Astrocyte (in vitro differentiated cells and primary cell): ENCODE measurements at regions not wholly inside any gene's neighbourhood (a gene's known extent, or its start where the extent isn't known, plus 50 kb on each side); places are given as distances from the start of the nearest gene placed in this dataset.

Experiments used
- DNase-seq: peaks from one replicate; pipeline ENCODE4 v3.0.0-alpha.2; 2010; ENCODE audit warnings: low read depth
- FAIRE-seq: peaks from 2 replicates; lab custom pipeline; 2011; peaks lifted over from hg19 to GRCh38; lab: Jason Lieb, UNC
- H2AFZ ChIP-seq: 2 replicates; pipeline ENCODE4 v1.6.0; 2012; ENCODE audit warnings: low read depth, low read length, inconsistent platforms
- H3K27ac ChIP-seq: 2 replicates; pipeline ENCODE4 v1.5.1; 2011; ENCODE audit warnings: low read depth, low read length, inconsistent platforms
- H3K27me3 ChIP-seq: 2 replicates; pipeline ENCODE4 v1.6.0; 2011; ENCODE audit warnings: low read length, inconsistent platforms; ENCODE audit not compliant: insufficient read depth
- H3K36me3 ChIP-seq: 2 replicates; pipeline ENCODE4 v1.5.1; 2011; ENCODE audit warnings: low read length, inconsistent platforms; ENCODE audit not compliant: insufficient read depth
- H3K4me1 ChIP-seq: 2 replicates; pipeline ENCODE4 v1.5.1; 2011; ENCODE audit warnings: low read length, inconsistent platforms; ENCODE audit not compliant: insufficient read depth
- H3K4me2 ChIP-seq: 2 replicates; pipeline ENCODE4 v1.6.0; 2012; ENCODE audit warnings: low read length, inconsistent platforms
- H3K4me3 ChIP-seq: 2 replicates; pipeline ENCODE4 v1.5.1; 2011; ENCODE audit warnings: low read depth, mild to moderate bottlenecking, low read length, inconsistent platforms; ENCODE audit not compliant: insufficient read depth
- H3K79me2 ChIP-seq: 2 replicates; pipeline ENCODE4 v1.6.0; 2012; ENCODE audit warnings: mild to moderate bottlenecking, low read length, inconsistent platforms; ENCODE audit not compliant: insufficient read depth
- H3K9ac ChIP-seq: 2 replicates; pipeline ENCODE4 v1.6.0; 2012; ENCODE audit warnings: mild to moderate bottlenecking, low read length, inconsistent platforms
- H3K9me3 ChIP-seq: 2 replicates; pipeline ENCODE4 v1.5.1; 2012; ENCODE audit warnings: low read depth, mild to moderate bottlenecking, low read length, inconsistent platforms; ENCODE audit not compliant: insufficient read depth
- H4K20me1 ChIP-seq: 2 replicates; pipeline ENCODE4 v1.6.0; 2012; ENCODE audit warnings: low read length, inconsistent platforms; ENCODE audit not compliant: insufficient read depth
- H3K27ac Mint-ChIP-seq: one replicate; pipeline ENCODE4 v1.8.0; 2021; ENCODE audit warnings: mild to moderate bottlenecking, mixed read lengths; ENCODE audit not compliant: unreplicated experiment
- H3K27me3 Mint-ChIP-seq: one replicate; pipeline ENCODE4 v1.8.0; 2021; ENCODE audit warnings: low read depth, mixed read lengths; ENCODE audit not compliant: unreplicated experiment
- H3K36me3 Mint-ChIP-seq: one replicate; pipeline ENCODE4 v1.8.0; 2021; ENCODE audit warnings: low read depth, mixed read lengths; ENCODE audit not compliant: unreplicated experiment
- H3K4me1 Mint-ChIP-seq: one replicate; pipeline ENCODE4 v1.8.0; 2021; ENCODE audit warnings: low read depth, mixed read lengths; ENCODE audit not compliant: unreplicated experiment
- H3K4me3 Mint-ChIP-seq: one replicate; pipeline ENCODE4 v1.8.0; 2021; ENCODE audit warnings: mild to moderate bottlenecking, moderate library complexity, mixed read lengths; ENCODE audit not compliant: unreplicated experiment
- H3K9me3 Mint-ChIP-seq: one replicate; pipeline ENCODE4 v1.8.0; 2021; ENCODE audit warnings: mild to moderate bottlenecking, mixed read lengths; ENCODE audit not compliant: unreplicated experiment
- EZH2 ChIP-seq: IDR thresholded peaks from 2 replicates; pipeline ENCODE4 v1.6.1; 2012; ENCODE audit warnings: mild to moderate bottlenecking, low read length, inconsistent platforms; ENCODE audit not compliant: insufficient read depth
- TF ChIP-seq, protein P1 (sequence below): IDR thresholded peaks from 2 replicates; pipeline ENCODE4 v1.5.1; 2011; ENCODE audit warnings: low read depth, mild to moderate bottlenecking, inconsistent platforms, low read length, moderate library complexity; ENCODE audit not compliant: insufficient read depth

DNA sequence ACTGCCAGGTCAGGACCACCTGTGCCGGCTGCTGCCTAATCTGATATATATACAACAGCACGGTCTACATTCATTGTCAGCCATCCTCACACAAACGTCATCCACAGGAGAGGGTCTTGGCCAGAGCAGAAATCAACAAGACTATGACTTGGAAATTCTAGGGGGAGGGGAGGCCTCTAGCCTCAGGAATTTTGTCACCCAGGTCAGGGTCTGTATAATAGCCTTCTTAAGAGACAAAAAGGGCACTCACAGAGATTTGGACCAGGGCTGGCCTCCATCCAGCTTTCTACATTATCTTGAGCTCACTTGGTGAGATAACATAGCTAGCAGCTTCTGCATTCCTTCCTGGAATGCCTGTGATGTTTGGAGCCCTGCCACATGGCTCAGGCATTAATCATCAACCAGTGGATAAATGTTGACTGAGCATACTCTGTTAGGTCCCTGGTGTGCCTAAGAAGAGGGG lies 50.4 kb upstream of the CTIF start:
- Histone ChIP-seq H3K27ac (peak overlapping the region; percentile 23), H3K79me2 (no peaks in the 10 kb centered on the region), H4K20me1 (no peaks in the 10 kb centered on the region), H3K4me1 (peaks cover 25% of the 10 kb centered on the region), H3K9me3 (peaks cover 8% of the 10 kb centered on the region), H3K4me3 (no peak overlapping the region), H3K4me2 (peak overlapping the region; percentile 71), H3K36me3 (no peaks in the 10 kb centered on the region), H3K9ac (no peak overlapping the region), H2AFZ (no peak overlapping the region), H3K27me3 (no peaks in the 10 kb centered on the region)
- no peaks in the 10 kb centered on the region for H3K36me3 Mint-ChIP-seq
- peak; percentile 95 for DNase-seq
- FAIRE-seq, result peak; percentile 75
- H3K4me3 Mint-ChIP-seq, result peak overlapping the region; percentile 17
- TF ChIP-seq EZH2, result no peak
- TF ChIP-seq, protein P1, sequence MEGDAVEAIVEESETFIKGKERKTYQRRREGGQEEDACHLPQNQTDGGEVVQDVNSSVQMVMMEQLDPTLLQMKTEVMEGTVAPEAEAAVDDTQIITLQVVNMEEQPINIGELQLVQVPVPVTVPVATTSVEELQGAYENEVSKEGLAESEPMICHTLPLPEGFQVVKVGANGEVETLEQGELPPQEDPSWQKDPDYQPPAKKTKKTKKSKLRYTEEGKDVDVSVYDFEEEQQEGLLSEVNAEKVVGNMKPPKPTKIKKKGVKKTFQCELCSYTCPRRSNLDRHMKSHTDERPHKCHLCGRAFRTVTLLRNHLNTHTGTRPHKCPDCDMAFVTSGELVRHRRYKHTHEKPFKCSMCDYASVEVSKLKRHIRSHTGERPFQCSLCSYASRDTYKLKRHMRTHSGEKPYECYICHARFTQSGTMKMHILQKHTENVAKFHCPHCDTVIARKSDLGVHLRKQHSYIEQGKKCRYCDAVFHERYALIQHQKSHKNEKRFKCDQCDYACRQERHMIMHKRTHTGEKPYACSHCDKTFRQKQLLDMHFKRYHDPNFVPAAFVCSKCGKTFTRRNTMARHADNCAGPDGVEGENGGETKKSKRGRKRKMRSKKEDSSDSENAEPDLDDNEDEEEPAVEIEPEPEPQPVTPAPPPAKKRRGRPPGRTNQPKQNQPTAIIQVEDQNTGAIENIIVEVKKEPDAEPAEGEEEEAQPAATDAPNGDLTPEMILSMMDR, result no peak
- H3K27ac Mint-ChIP-seq, result peak overlapping the region; percentile 37
- no peaks in the 10 kb centered on the region for H3K27me3 Mint-ChIP-seq
- peaks cover 4% of the 10 kb centered on the region for H3K9me3 Mint-ChIP-seq
- H3K4me1 Mint-ChIP-seq, result peaks cover 50% of the 10 kb centered on the region

DNA sequence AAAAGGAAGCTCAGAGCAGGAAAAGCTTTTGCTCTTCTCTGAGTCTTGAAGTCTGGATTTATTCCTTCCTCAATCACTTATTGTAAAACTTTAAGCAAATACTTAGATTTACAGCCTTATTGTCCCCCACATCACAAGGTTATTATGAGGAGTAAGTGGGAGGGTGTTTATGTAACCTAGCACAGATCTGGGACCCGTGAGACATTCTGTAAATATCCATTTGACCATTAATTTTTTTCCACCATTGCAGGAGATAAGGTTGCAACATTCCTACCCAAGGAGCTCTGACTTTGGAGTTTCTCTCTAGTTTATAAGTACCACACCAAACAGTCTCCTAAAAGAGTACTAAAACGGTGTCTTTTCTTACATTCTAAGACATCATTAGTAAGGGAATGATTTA lies 52.1 kb upstream of the CTIF start:
- Histone ChIP-seq H3K4me3 (no peak overlapping the region), H3K79me2 (no peaks in the 10 kb centered on the region), H3K9me3 (peaks cover 8% of the 10 kb centered on the region), H3K27me3 (no peaks in the 10 kb centered on the region), H3K4me1 (peaks cover 25% of the 10 kb centered on the region), H4K20me1 (no peaks in the 10 kb centered on the region), H3K4me2 (peak overlapping the region; percentile 63), H3K36me3 (no peaks in the 10 kb centered on the region), H3K27ac (no peak overlapping the region), H2AFZ (no peak overlapping the region), H3K9ac (no peak overlapping the region)
- H3K36me3 Mint-ChIP-seq, result no peaks in the 10 kb centered on the region
- no peak overlapping the region for H3K4me3 Mint-ChIP-seq
- no peaks in the 10 kb centered on the region for H3K27me3 Mint-ChIP-seq
- TF ChIP-seq EZH2, result no peak
- TF ChIP-seq, protein P1, result no peak
- H3K4me1 Mint-ChIP-seq, result peaks cover 42% of the 10 kb centered on the region
- no peak overlapping the region for H3K27ac Mint-ChIP-seq
- FAIRE-seq (no peak), DNase-seq (peak; percentile 78)
- peaks cover 3% of the 10 kb centered on the region for H3K9me3 Mint-ChIP-seq

DNA sequence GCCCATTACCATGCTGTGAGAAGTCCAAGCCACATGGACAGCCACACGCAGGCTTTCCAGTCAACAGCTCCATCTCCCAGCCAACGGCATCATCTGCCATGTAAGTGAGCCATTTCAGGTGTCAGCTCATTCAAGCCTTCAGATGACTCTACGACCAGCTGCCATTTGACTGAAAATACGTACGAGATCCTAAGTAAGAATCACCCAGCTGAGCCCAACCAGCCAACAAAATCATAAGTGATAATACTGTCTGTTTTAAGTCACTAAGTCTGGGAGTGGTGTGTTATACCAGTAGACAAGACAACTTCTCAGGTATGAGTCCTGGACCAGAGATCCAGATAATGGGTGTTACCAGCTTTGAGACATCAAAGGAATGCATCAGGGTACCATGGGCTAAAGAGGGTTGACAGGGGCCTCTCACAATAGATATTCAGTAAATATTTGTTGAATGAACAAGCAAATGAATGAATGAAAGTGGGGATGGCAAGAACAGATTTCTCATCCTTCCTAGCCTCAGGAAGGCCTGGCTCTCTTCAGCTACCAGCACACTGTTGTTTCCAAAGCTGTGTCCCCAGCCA lies 52.9 kb upstream of the CTIF start:
- H3K27ac Mint-ChIP-seq, result no peak overlapping the region
- Histone ChIP-seq H3K4me3 (no peak overlapping the region), H3K4me1 (peaks cover 25% of the 10 kb centered on the region), H3K27me3 (no peaks in the 10 kb centered on the region), H3K79me2 (no peaks in the 10 kb centered on the region), H3K9me3 (peaks cover 8% of the 10 kb centered on the region), H3K9ac (no peak overlapping the region), H4K20me1 (no peaks in the 10 kb centered on the region), H3K27ac (no peak overlapping the region), H3K36me3 (no peaks in the 10 kb centered on the region), H2AFZ (no peak overlapping the region), H3K4me2 (no peak overlapping the region)
- H3K4me3 Mint-ChIP-seq, result no peak overlapping the region
- no peak for FAIRE-seq
- DNase-seq, result no peak
- peaks cover 34% of the 10 kb centered on the region for H3K4me1 Mint-ChIP-seq
- no peaks in the 10 kb centered on the region for H3K36me3 Mint-ChIP-seq
- H3K27me3 Mint-ChIP-seq, result peaks cover 4% of the 10 kb centered on the region
- TF ChIP-seq, protein P1, result no peak
- no peak for TF ChIP-seq EZH2
- peaks cover 3% of the 10 kb centered on the region for H3K9me3 Mint-ChIP-seq
